ENCODE measurements at regions not wholly inside any gene's neighbourhood (a gene's known extent, or its start where the extent isn't known, plus 50 kb on each side); places are given as distances from the start of the nearest gene placed in this dataset.

- no peak for DNase-seq
Measured at GRCh38 chr15:91523596-91523995, 329.9 kb upstream of the SLCO3A1 start.

GRCh38 chr15:91524534-91524933, 329.0 kb upstream of the SLCO3A1 start:
- no peak for DNase-seq

DNA sequence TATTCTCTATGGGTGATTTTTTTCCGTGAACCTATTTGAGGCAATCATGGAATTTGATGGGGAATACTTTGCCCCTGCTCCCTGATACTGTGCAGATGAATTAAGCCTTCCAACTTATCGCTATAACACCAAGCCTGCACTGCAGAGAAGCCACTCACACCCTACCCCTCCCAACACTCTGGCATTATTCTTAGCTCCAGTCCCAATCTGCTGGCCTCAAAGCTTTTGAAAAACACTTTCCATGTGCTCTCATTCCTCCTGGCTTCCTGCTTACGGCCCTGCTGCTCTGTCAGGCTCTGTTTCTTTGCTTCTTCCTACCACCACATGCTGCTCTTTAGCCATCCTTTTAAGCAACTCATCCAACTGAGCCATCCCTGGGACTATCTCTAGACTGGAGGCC, 327.8 kb upstream of the SLCO3A1 start:
- DNase-seq, result no peak

- DNase-seq, result no peak
Measured at GRCh38 chr15:91526424-91526823, 327.1 kb upstream of the SLCO3A1 start.

GRCh38 chr15:91528801-91529200, 324.7 kb upstream of the SLCO3A1 start:
- no peak for DNase-seq

DNA sequence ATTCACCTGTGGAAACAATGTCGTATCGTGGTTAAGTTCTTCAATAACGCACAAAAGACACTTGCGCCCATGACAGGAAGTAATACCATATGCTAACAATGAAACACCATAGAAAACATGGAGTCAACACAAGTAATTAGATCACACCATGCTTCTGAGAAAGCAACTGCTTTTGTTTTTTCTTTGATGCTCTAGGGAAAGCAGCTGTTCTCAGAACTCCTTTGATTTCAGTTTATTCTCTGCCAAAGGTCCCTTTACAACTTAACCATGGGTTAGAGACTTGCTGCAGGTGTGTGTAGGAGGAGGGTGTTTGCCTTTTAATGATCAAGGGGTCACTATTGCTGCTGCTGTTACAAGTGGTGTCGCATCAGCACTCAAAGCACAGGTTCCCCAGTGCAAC, 324.0 kb upstream of the SLCO3A1 start:
- DNase-seq, result no peak

DNA sequence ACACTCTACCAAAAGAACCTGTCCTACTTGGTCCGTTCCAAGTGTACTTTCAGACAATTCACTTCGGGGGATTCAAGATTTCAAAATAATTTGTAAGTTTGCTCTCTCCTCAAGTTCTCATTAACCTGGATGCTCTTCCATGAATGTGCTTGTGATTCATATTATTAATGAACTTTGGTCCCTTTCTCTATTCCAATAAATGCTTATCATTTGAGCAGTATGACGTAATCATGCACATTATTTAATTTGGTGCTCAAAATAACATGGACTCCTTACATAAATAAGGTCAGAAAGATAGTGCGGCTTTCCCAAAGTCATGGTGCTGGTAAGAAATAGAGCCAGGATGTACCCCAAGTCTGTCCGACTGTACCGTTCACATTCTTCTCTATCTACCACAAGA, 323.2 kb upstream of the SLCO3A1 start:
- no peak for DNase-seq

GRCh38 chr15:91530956-91531582, 322.4 kb upstream of the SLCO3A1 start:
- DNase-seq, result no peak

- DNase-seq, result no peak
Measured at GRCh38 chr15:91534235-91534634, 319.3 kb upstream of the SLCO3A1 start.

DNA sequence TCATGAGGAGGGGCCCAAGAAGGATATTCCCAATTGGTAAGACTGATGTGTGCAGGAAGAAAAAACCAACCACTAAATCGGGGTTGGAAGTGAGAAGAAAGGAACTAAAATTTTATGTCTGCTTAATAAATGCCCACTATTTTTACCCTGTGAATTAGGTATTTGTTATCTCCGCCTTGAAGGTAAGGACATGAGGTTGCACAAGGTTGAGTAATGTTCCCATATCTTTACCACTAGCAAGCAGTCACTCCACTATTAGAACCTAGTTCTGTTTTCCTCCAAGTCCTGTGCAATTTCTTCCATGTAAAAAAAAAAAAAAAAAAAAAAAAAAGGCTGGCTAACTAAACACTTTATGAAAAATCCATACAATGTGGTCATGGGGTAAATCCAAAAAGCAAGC, 318.5 kb upstream of the SLCO3A1 start:
- DNase-seq, result no peak

- no peak for DNase-seq
Measured at GRCh38 chr15:91535856-91536500, 317.5 kb upstream of the SLCO3A1 start.

DNA sequence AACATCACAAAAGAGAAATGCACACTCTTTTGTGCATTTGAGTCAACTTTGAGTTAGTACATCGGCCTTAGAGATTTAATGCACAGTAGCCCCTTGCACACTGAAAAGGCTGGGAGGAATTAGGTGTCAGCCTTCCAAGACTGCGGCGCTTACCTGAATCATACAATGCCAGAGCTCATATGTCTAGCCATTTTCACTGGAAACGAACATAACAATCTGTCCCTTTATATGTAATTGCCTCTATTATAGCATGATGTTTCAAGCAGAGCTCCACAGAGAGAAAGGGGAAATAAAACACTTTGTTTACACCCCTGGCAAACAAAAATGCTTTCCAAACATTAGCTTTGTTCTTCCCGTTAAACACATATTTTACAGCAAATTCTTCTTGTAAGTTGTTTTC, 315.7 kb upstream of the SLCO3A1 start:
- no peak for DNase-seq

- DNase-seq, result no peak
Measured at GRCh38 chr15:91538782-91539181, 314.7 kb upstream of the SLCO3A1 start.

- no peak for DNase-seq
Measured at GRCh38 chr15:91541286-91541685, 312.2 kb upstream of the SLCO3A1 start.

DNA sequence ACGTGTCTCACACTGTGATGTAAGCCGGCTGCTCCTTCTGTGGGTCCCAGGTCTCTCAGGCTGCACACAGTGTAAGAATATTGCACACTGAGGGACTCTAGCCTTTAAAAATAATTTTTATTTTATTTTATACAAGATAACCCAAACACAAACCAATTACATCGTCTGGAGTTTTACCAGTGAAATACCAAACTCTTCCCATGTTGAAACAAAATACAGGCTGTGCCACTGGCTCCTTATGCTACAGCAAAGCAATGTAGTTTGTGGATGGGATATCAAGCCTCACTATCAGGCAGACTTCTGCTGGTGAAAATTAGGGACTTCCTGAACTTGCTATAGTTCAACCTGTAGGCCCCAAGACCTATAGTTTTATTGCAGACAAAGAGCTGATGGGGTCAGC, 311.3 kb upstream of the SLCO3A1 start:
- DNase-seq, result no peak

- no peak for DNase-seq
Measured at GRCh38 chr15:91547356-91547755, 306.2 kb upstream of the SLCO3A1 start.

- no peak for DNase-seq
Measured at GRCh38 chr15:91548549-91548948, 305.0 kb upstream of the SLCO3A1 start.

DNA sequence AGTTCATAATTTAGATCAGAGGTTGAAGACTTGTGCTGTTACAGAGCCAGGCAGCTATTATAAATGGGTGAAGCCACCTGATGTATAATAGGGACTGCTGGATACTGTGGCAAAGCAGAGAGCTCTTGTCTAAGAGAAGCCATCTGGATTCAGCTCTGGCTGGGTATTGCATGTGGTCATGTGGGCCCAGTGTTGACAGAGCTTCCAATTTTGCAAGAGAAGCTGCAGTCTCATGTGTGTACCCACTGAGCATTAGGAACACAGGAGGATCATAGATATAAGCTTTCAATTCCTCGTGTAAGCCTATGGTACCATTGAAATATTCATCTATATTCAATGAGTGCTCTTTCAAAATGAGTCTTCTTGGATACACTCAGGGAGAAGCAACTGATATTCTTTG, 303.9 kb upstream of the SLCO3A1 start:
- DNase-seq, result no peak

GRCh38 chr15:91552555-91552954, 301.0 kb upstream of the SLCO3A1 start:
- no peak for DNase-seq

- DNase-seq, result no peak
Measured at GRCh38 chr15:91553196-91553854, 300.2 kb upstream of the SLCO3A1 start.

GRCh38 chr15:91555312-91555711, 298.2 kb upstream of the SLCO3A1 start:
- no peak for DNase-seq

DNA sequence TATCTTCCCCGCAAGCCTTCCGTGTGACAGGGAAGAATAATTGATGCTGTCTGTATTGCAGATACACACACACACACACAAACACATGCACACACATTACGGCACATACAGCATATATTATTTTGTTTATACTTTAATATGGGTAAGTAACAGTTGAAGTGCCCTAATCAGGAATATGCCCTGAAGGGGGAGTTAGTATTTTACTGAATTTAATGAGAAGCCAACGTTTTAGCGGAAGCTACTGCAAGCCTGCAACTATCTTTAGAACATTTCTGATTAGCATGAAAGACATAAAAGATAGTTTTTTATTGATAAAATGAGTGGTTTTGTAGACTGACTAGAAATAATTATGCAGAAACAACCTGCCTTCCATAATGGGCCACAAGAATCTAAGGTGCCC, 296.6 kb upstream of the SLCO3A1 start:
- no peak for DNase-seq

DNA sequence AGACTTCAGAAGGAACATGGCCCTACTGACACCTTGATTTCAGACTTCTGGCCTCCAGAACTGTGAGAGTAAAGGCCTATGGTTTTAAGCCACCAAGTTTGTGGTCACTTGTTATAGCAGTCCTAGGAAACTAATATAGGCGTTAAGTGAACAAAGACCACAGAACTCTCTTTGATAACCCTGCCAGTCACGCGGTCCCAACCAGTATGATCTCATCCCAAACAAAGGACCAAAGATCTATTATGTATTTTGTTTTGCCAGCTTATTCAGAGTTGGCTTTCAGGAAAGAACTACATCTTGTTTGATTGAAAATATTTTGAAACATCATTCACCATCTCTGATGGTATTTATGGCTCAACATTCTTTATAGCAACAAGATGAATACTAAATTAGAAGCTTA, 294.4 kb upstream of the SLCO3A1 start:
- no peak for DNase-seq

GRCh38 chr15:91561371-91562100, 292.0 kb upstream of the SLCO3A1 start:
- DNase-seq, result no peak

All from activated CD4-positive, alpha-beta T cell treated with anti-CD3 and anti-CD28 coated beads, Interleukin-2, amount 50 U/mL, for 16 hours (primary cell).